ENCODE measurements at regions not wholly inside any gene's neighbourhood (a gene's known extent, or its start where the extent isn't known, plus 50 kb on each side); places are given as distances from the start of the nearest gene placed in this dataset.

DNA sequence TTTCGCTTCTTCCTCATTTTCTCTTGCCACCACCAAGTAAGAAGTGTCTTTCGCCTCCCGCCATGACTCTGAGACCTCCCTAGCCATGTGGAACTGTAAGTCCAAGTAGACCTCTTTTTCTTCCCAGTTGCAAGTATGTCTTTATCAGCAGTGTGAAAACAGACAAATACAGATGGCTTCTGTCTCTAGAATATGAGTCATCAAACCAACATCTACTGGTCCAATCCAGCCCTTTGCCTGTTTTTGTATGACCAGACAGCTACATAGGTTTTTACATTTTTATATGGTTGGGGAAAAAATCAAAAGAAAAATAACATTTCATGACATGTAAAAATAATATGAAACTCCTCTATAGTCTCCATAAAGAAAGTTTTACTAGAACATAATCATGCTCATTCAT lies 118.7 kb upstream of the PTPRG start:
- TF ChIP-seq EZH2 (conservative IDR thresholded peaks at IDR 0.05; ENCODE audit: low read depth, low read length) (no peak), ZNF383 (CRISPR knock-in tag; IDR thresholded peaks at IDR 0.05; ENCODE audit: borderline replicate concordance) (no peak), NR2F6 (IDR thresholded peaks at IDR 0.05) (no peak), NR2F6 (CRISPR knock-in tag; IDR thresholded peaks at IDR 0.05) (no peak), BHLHE40 (IDR thresholded peaks at IDR 0.05; ENCODE audit: low read length) (no peak), TAF1 (CRISPR knock-in tag; IDR thresholded peaks at IDR 0.05) (no peak), TEAD2 (CRISPR knock-in tag; IDR thresholded peaks at IDR 0.05) (no peak)
- TF ChIP-seq, protein P1, sequence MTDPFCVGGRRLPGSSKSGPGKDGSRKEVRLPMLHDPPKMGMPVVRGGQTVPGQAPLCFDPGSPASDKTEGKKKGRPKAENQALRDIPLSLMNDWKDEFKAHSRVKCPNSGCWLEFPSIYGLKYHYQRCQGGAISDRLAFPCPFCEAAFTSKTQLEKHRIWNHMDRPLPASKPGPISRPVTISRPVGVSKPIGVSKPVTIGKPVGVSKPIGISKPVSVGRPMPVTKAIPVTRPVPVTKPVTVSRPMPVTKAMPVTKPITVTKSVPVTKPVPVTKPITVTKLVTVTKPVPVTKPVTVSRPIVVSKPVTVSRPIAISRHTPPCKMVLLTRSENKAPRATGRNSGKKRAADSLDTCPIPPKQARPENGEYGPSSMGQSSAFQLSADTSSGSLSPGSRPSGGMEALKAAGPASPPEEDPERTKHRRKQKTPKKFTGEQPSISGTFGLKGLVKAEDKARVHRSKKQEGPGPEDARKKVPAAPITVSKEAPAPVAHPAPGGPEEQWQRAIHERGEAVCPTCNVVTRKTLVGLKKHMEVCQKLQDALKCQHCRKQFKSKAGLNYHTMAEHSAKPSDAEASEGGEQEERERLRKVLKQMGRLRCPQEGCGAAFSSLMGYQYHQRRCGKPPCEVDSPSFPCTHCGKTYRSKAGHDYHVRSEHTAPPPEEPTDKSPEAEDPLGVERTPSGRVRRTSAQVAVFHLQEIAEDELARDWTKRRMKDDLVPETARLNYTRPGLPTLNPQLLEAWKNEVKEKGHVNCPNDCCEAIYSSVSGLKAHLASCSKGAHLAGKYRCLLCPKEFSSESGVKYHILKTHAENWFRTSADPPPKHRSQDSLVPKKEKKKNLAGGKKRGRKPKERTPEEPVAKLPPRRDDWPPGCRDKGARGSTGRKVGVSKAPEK (CRISPR knock-in tag; IDR thresholded peaks at IDR 0.05; ENCODE audit: borderline replicate concordance) = no peak
- TF ChIP-seq, protein P2, sequence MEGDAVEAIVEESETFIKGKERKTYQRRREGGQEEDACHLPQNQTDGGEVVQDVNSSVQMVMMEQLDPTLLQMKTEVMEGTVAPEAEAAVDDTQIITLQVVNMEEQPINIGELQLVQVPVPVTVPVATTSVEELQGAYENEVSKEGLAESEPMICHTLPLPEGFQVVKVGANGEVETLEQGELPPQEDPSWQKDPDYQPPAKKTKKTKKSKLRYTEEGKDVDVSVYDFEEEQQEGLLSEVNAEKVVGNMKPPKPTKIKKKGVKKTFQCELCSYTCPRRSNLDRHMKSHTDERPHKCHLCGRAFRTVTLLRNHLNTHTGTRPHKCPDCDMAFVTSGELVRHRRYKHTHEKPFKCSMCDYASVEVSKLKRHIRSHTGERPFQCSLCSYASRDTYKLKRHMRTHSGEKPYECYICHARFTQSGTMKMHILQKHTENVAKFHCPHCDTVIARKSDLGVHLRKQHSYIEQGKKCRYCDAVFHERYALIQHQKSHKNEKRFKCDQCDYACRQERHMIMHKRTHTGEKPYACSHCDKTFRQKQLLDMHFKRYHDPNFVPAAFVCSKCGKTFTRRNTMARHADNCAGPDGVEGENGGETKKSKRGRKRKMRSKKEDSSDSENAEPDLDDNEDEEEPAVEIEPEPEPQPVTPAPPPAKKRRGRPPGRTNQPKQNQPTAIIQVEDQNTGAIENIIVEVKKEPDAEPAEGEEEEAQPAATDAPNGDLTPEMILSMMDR (CRISPR knock-in tag; IDR thresholded peaks at IDR 0.05) = no peak
- TF ChIP-seq, protein P3, sequence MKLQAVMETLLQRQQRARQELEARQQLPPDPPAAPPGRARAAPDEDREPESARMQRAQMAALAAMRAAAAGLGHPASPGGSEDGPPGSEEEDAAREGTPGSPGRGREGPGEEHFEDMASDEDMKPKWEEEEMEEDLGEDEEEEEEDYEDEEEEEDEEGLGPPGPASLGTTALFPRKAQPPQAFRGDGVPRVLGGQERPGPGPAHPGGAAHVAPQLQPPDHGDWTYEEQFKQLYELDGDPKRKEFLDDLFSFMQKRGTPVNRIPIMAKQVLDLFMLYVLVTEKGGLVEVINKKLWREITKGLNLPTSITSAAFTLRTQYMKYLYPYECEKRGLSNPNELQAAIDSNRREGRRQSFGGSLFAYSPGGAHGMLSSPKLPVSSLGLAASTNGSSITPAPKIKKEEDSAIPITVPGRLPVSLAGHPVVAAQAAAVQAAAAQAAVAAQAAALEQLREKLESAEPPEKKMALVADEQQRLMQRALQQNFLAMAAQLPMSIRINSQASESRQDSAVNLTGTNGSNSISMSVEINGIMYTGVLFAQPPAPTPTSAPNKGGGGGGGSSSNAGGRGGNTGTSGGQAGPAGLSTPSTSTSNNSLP (IDR thresholded peaks at IDR 0.05; ENCODE audit: low read depth, low read length) = no peak
